ENCODE measurements at regions not wholly inside any gene's neighbourhood (a gene's known extent, or its start where the extent isn't known, plus 50 kb on each side); places are given as distances from the start of the nearest gene placed in this dataset.

DNA sequence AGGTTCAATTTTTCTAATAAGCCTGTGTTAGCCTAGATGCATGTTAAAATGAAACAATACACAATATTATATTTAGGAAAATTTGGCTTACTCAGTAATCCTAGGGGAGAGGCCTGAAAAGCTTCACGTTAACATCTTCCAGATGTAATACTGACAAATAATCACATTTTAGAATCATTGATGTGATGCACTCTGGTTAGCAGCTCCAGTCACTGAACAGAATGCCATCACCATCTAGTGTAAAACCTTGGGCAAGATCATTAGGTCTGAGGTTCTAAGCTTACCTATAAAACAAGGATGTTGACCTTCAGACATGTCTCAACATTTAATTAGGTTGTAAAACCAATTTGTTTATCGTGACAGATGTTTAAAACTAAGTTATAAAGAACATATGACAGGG is 1704.8 kb downstream of the STIM2 start:
- Histone ChIP-seq H3K4me1 (ENCODE audit: control insufficient read depth, insufficient read depth, low read length) (no peaks in the 10 kb centered on the region), H3K4me3 (ENCODE audit: low read length) (no peak overlapping the region), H3K36me3 (ENCODE audit: control insufficient read depth, insufficient read depth, low read length) (no peaks in the 10 kb centered on the region), H3K27ac (ENCODE audit: low read depth, low read length) (no peak overlapping the region), H3K27me3 (ENCODE audit: control insufficient read depth, insufficient read depth, low read length) (no peaks in the 10 kb centered on the region), H3K9ac (ENCODE audit: low read length) (no peak overlapping the region)

DNA sequence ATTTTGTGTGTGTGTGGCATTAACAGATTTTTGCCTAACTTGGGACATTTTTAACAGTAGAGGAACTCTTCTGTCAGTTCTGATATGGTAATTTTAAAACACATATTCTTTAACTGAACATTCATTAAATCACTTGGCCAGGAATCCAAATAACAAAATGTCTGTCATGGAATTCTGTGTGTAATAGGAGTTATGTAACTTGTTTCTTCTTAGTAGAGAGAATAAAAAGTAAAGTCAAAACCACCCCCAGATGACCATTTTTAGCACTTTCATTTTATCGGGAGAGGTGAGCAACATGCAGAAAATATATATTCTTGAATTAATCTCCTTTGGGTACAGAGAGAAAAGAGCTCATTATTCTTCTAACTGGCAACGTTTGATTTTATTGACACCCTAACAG is 1740.3 kb downstream of the STIM2 start:
- Histone ChIP-seq H3K27me3 (ENCODE audit: control insufficient read depth, insufficient read depth, low read length) (no peaks in the 10 kb centered on the region), H3K9ac (ENCODE audit: low read length) (no peak overlapping the region), H3K4me3 (ENCODE audit: low read length) (no peak overlapping the region), H3K36me3 (ENCODE audit: control insufficient read depth, insufficient read depth, low read length) (no peaks in the 10 kb centered on the region), H3K4me1 (ENCODE audit: control insufficient read depth, insufficient read depth, low read length) (no peaks in the 10 kb centered on the region), H3K27ac (ENCODE audit: low read depth, low read length) (no peak overlapping the region)

DNA sequence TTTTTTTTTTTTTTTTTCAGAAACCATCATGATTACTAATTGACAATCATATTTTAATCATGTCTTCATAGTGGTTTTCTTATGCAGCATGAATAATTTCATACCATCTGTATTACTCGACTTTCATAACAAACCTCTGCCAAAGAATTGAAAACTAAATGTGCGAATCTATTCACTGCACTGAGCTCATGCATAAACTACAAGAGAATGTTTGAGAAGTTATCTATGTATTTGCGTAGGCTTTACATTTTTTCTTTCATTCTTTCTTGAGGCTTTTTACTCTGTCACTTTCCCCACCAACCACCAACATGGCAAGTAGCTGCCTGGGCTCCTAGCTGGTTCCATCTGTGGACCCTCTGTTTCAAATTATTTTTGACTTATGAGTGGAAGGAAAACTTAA is 1761.0 kb downstream of the STIM2 start:
- Histone ChIP-seq H3K36me3 (ENCODE audit: control insufficient read depth, insufficient read depth, low read length) (no peaks in the 10 kb centered on the region), H3K27me3 (ENCODE audit: control insufficient read depth, insufficient read depth, low read length) (no peaks in the 10 kb centered on the region), H3K4me3 (ENCODE audit: low read length) (no peak overlapping the region), H3K9ac (ENCODE audit: low read length) (no peak overlapping the region), H3K27ac (ENCODE audit: low read depth, low read length) (no peak overlapping the region), H3K4me1 (ENCODE audit: control insufficient read depth, insufficient read depth, low read length) (no peaks in the 10 kb centered on the region)

DNA sequence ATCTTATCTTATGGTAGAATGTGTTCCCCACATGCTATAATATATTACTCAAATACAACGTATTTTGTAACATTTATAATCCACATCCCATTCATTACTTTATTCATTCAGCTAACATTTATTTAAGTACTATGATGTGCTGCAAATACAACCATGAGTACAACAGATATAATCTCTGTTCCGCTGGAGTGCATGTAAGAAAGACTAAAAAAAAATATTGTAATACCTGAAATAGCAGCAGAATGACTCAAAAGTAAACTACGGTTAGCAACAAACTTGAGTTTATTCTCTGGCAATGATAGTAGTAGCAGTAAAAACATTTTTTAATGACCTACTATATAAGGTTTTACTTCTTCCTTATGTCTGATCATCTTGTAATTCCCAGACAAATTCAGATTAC is 1776.3 kb downstream of the STIM2 start:
- no peaks in the 10 kb centered on the region for H3K4me1 ChIP-seq (ENCODE audit: control insufficient read depth, insufficient read depth, low read length)
- H3K27ac ChIP-seq (ENCODE audit: low read depth, low read length) = no peak overlapping the region
- H3K4me3 ChIP-seq (ENCODE audit: low read length) = no peak overlapping the region
- H3K9ac ChIP-seq (ENCODE audit: low read length) = no peak overlapping the region
- H3K27me3 ChIP-seq (ENCODE audit: control insufficient read depth, insufficient read depth, low read length) = no peaks in the 10 kb centered on the region
- H3K36me3 ChIP-seq (ENCODE audit: control insufficient read depth, insufficient read depth, low read length) = no peaks in the 10 kb centered on the region

DNA sequence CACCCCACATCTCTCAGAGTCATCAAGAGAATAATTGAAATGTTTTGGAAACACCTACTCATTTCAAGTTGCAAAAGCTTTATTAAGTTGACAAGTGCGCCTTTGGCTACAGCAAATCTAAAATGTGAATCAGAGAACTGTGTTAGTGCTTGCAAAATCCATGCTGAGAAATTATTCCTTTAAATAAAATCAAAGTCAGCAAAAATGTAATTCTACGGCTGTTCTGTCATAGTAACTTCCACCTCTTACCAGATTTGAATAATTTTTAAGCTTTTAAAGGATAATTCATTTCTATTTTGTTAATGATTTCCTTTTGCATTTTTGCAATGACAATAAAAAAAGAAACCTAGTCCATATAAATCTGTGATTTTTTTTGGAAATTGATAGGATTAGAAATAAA is 1779.1 kb downstream of the STIM2 start:
- Histone ChIP-seq H3K27me3 (ENCODE audit: control insufficient read depth, insufficient read depth, low read length) (no peaks in the 10 kb centered on the region), H3K36me3 (ENCODE audit: control insufficient read depth, insufficient read depth, low read length) (no peaks in the 10 kb centered on the region), H3K27ac (ENCODE audit: low read depth, low read length) (no peak overlapping the region), H3K4me1 (ENCODE audit: control insufficient read depth, insufficient read depth, low read length) (no peaks in the 10 kb centered on the region), H3K9ac (ENCODE audit: low read length) (no peak overlapping the region), H3K4me3 (ENCODE audit: low read length) (no peak overlapping the region)

DNA sequence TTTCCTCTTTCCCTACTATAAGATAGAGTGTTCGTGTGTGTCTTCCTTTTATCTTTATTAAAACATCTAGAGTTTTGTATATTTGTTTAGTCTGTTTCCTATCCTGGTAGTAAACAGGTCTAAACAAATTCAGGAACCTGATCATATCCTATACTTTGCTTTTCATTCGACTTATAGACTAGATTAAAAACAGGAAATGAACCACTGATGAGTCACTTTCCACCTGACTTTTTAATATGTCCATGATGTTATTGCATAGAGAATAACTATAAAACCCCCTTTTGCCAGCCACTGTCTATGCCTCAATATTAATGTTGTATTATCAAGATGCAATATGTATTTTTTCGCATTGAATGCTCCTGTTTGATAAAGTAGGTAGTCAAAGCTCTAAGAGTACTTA is 1794.0 kb downstream of the STIM2 start:
- H3K27ac ChIP-seq (ENCODE audit: low read depth, low read length) = no peak overlapping the region
- H3K27me3 ChIP-seq (ENCODE audit: control insufficient read depth, insufficient read depth, low read length) = no peaks in the 10 kb centered on the region
- no peak overlapping the region for H3K9ac ChIP-seq (ENCODE audit: low read length)
- H3K36me3 ChIP-seq (ENCODE audit: control insufficient read depth, insufficient read depth, low read length) = no peaks in the 10 kb centered on the region
- no peaks in the 10 kb centered on the region for H3K4me1 ChIP-seq (ENCODE audit: control insufficient read depth, insufficient read depth, low read length)
- H3K4me3 ChIP-seq (ENCODE audit: low read length) = no peak overlapping the region

DNA sequence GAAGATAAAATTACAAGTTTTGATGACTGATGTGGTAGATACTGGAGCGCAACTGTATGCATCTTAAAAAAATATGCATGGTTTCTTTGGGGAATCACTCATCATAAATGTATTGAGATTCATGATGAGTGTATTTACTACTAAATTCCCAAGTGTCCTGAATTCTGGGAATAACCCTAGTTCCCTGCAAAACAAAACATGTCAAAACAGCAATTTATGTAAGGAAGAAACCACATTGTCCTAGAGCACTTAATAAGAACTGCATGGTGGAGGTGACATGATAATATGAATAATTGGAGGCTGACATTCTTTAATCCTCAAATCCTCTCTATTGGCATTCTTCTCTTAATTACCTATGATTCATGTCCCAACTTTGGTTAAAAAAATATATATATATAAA is 1804.7 kb downstream of the STIM2 start:
- H3K4me3 ChIP-seq (ENCODE audit: low read length) = no peak overlapping the region
- no peak overlapping the region for H3K9ac ChIP-seq (ENCODE audit: low read length)
- H3K27ac ChIP-seq (ENCODE audit: low read depth, low read length) = no peak overlapping the region
- no peaks in the 10 kb centered on the region for H3K36me3 ChIP-seq (ENCODE audit: control insufficient read depth, insufficient read depth, low read length)
- H3K27me3 ChIP-seq (ENCODE audit: control insufficient read depth, insufficient read depth, low read length) = no peaks in the 10 kb centered on the region
- no peaks in the 10 kb centered on the region for H3K4me1 ChIP-seq (ENCODE audit: control insufficient read depth, insufficient read depth, low read length)

DNA sequence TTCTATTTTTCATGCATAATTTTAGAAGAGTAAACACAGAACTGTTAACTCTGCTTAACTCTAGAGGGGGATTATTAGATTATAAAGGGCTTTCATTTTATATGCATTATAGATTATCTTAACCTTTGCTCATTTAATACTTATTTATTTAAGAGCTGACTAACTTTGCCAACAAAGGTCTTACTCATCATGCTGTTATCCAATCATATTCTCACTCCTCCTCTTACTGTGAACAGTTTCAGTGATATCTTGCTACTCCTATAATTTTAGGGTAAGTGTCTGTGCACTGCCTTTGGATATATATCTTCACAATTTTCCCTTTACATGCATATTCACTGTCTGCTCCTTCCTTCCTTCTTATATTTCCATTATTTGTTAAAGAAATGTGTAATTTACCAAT is 1814.9 kb downstream of the STIM2 start:
- Histone ChIP-seq H3K36me3 (ENCODE audit: control insufficient read depth, insufficient read depth, low read length) (no peaks in the 10 kb centered on the region), H3K4me3 (ENCODE audit: low read length) (no peak overlapping the region), H3K27me3 (ENCODE audit: control insufficient read depth, insufficient read depth, low read length) (no peaks in the 10 kb centered on the region), H3K9ac (ENCODE audit: low read length) (no peak overlapping the region), H3K4me1 (ENCODE audit: control insufficient read depth, insufficient read depth, low read length) (no peaks in the 10 kb centered on the region), H3K27ac (ENCODE audit: low read depth, low read length) (no peak overlapping the region)

DNA sequence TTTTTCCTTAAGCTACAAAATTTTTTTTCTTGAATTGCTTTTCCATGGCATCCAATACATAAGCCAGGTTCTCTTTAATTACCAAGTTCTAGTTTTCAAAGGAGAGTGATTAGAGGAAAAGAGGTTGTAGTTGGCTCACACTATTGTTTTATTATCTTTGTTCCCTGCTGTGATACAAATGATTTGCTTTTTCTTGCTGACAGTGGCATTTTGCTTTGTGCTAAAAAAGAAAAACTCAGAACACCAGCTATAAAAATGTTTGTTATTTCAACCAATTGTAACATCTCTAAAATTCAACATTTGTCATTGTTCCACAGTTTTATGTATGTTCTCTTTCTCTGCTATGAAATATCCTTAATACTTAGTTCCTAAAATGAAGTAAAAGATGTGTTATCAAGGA is 1817.2 kb downstream of the STIM2 start:
- Histone ChIP-seq H3K4me3 (ENCODE audit: low read length) (no peak overlapping the region), H3K27me3 (ENCODE audit: control insufficient read depth, insufficient read depth, low read length) (no peaks in the 10 kb centered on the region), H3K9ac (ENCODE audit: low read length) (no peak overlapping the region)

DNA sequence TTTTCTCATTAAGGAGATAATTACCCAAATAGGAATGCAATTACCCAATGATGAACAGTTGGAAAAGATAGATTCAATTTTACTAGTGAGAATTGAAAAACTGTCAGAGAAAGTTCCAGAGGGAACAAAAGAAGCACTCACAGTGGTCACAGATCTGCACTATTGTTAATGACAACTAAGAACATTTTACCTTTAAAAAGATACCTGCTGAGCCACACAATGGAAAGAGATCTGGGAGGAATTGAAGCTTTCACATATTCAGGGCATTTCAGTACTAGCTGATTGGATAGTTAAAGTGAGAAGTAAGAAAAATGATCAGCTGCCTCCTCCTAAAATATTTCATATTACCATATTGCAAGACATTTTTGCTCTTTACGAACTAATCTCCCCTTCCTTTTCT is 1822.2 kb downstream of the STIM2 start:
- Histone ChIP-seq H3K27me3 (ENCODE audit: control insufficient read depth, insufficient read depth, low read length) (no peaks in the 10 kb centered on the region), H3K4me3 (ENCODE audit: low read length) (no peak overlapping the region), H3K4me1 (ENCODE audit: control insufficient read depth, insufficient read depth, low read length) (no peaks in the 10 kb centered on the region), H3K27ac (ENCODE audit: low read depth, low read length) (no peak overlapping the region), H3K9ac (ENCODE audit: low read length) (no peak overlapping the region), H3K36me3 (ENCODE audit: control insufficient read depth, insufficient read depth, low read length) (no peaks in the 10 kb centered on the region)

More for the DNA sequence above, 1817.2 kb downstream of the STIM2 start:
- Histone ChIP-seq H3K27ac (ENCODE audit: low read depth, low read length) (no peak overlapping the region), H3K4me1 (ENCODE audit: control insufficient read depth, insufficient read depth, low read length) (no peaks in the 10 kb centered on the region), H3K36me3 (ENCODE audit: control insufficient read depth, insufficient read depth, low read length) (no peaks in the 10 kb centered on the region)

DNA sequence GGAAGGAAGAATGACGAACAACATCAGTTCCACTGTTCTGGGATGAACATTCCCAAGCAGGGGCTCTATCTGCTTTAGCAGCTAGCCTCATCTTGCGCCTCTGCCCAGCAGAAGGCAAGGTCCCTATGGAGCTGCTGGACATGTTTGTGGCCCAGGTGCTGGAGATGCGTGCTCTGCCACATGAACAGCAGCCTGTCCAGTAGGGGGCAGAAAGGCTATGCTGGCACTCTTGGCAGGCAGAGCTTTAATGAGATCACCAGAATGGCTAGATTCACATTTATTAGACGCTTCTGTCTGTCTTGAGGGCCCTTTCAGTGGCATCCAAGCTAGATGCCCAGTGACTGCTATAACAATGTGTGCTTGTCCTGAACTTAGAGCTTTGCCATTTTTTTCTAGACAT is 1826.0 kb downstream of the STIM2 start:
- no peaks in the 10 kb centered on the region for H3K27me3 ChIP-seq (ENCODE audit: control insufficient read depth, insufficient read depth, low read length)
- H3K4me1 ChIP-seq (ENCODE audit: control insufficient read depth, insufficient read depth, low read length) = no peaks in the 10 kb centered on the region
- no peak overlapping the region for H3K27ac ChIP-seq (ENCODE audit: low read depth, low read length)
- H3K4me3 ChIP-seq (ENCODE audit: low read length) = no peak overlapping the region
- H3K9ac ChIP-seq (ENCODE audit: low read length) = no peak overlapping the region
- no peaks in the 10 kb centered on the region for H3K36me3 ChIP-seq (ENCODE audit: control insufficient read depth, insufficient read depth, low read length)

DNA sequence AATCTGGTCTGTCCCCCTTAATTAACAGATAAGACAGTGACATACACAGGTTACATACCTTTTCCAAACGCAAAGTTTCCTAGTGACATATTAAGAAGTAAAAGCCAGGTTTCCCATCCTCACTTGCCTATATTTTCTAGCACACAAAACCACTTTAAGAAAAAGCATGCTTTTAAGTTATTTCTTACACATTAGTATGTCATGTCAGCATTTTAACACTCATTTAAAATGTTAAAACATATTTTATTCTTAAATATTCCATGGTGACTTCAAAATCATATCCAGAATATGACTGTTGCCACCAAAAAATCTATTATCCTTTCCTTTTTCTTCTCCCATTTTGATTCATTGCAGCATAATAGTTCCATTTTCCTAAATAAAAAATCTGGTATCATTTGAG is 1830.2 kb downstream of the STIM2 start:
- no peak overlapping the region for H3K4me3 ChIP-seq (ENCODE audit: low read length)
- H3K36me3 ChIP-seq (ENCODE audit: control insufficient read depth, insufficient read depth, low read length) = no peaks in the 10 kb centered on the region
- H3K27me3 ChIP-seq (ENCODE audit: control insufficient read depth, insufficient read depth, low read length) = no peaks in the 10 kb centered on the region
- H3K4me1 ChIP-seq (ENCODE audit: control insufficient read depth, insufficient read depth, low read length) = no peaks in the 10 kb centered on the region
- no peak overlapping the region for H3K27ac ChIP-seq (ENCODE audit: low read depth, low read length)
- H3K9ac ChIP-seq (ENCODE audit: low read length) = no peak overlapping the region

DNA sequence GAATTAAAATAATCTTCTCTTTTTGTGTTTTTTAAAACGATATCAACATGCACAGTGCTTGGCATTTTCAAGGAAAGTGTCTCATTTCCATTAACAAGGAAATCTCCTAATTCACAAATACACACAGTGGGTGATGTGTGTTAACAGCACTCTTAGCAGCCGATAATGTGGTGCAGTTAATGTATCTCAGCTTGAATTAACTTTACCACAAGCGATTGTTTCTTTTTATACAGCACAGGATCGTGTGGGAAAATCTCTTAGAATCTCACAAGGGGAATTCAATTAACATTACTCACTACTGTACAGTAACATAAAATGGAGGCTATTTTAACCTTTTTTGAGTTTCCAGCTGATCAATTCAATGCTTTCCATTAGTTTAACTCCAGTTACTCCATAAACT is 1841.9 kb downstream of the STIM2 start:
- Histone ChIP-seq H3K4me3 (ENCODE audit: low read length) (no peak overlapping the region), H3K36me3 (ENCODE audit: control insufficient read depth, insufficient read depth, low read length) (no peaks in the 10 kb centered on the region), H3K9ac (ENCODE audit: low read length) (no peak overlapping the region), H3K4me1 (ENCODE audit: control insufficient read depth, insufficient read depth, low read length) (no peaks in the 10 kb centered on the region), H3K27me3 (ENCODE audit: control insufficient read depth, insufficient read depth, low read length) (no peaks in the 10 kb centered on the region), H3K27ac (ENCODE audit: low read depth, low read length) (no peak overlapping the region)

DNA sequence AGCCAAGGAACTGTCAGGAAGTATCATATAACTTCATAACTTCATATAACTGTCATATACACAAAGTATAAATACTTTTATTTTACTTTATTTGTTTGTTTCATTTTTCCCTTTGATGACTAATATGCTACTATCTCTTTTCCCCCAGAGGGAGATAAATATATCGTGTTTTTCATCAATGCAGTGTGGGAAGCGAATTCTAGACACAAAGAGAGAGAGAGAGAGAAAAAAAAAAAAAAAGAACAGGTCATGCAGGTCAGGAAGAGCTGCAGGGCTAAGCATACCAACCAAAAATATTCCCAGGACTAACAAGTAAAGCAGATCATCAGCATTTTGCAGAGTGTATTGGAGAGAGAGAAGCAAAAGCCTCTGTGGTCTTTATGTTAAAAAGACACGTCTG is 1849.2 kb downstream of the STIM2 start:
- Histone ChIP-seq H3K36me3 (ENCODE audit: control insufficient read depth, insufficient read depth, low read length) (no peaks in the 10 kb centered on the region), H3K4me3 (ENCODE audit: low read length) (no peak overlapping the region), H3K27ac (ENCODE audit: low read depth, low read length) (no peak overlapping the region), H3K27me3 (ENCODE audit: control insufficient read depth, insufficient read depth, low read length) (no peaks in the 10 kb centered on the region), H3K9ac (ENCODE audit: low read length) (no peak overlapping the region), H3K4me1 (ENCODE audit: control insufficient read depth, insufficient read depth, low read length) (no peaks in the 10 kb centered on the region)
